GM12872 (cell line): ENCODE measurements at regions not wholly inside any gene's neighbourhood (a gene's known extent, or its start where the extent isn't known, plus 50 kb on each side); places are given as distances from the start of the nearest gene placed in this dataset.

Experiments
- CTCF ChIP-seq: IDR thresholded peaks from 3 replicates; pipeline ENCODE4 v1.5.1; 2011; ENCODE audit warnings: low read depth, mild to moderate bottlenecking, low read length, moderate library complexity; ENCODE audit not compliant: insufficient read depth

- TF ChIP-seq CTCF, result no peak
Observed at GRCh38 chr2:33712674-33713073, 113.6 kb upstream of the FAM98A start.

DNA sequence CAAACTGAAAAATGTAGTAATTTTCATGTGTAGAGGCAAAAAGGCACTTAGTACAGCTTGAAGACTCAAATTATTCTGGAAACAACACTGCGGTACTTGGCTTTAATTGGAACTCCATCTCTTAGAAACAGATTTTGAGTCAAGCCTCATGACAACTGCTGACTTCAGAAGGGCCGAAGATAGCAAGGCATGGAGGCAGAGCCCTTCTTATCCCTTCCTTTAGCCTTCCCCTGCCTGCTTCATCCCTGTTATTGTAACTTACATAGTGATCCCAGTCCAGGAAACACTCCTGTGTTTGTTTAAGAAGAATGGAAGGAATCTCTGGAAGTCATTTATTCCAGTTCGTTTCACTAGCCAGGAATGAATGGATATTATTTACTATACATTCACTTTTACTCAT lies 110.9 kb upstream of the FAM98A start:
- TF ChIP-seq CTCF, result no peak

- TF ChIP-seq CTCF, result no peak
Observed at GRCh38 chr2:33707312-33707711, 108.2 kb upstream of the FAM98A start.

- no peak for TF ChIP-seq CTCF
Observed at GRCh38 chr2:33706410-33706809, 107.3 kb upstream of the FAM98A start.

DNA sequence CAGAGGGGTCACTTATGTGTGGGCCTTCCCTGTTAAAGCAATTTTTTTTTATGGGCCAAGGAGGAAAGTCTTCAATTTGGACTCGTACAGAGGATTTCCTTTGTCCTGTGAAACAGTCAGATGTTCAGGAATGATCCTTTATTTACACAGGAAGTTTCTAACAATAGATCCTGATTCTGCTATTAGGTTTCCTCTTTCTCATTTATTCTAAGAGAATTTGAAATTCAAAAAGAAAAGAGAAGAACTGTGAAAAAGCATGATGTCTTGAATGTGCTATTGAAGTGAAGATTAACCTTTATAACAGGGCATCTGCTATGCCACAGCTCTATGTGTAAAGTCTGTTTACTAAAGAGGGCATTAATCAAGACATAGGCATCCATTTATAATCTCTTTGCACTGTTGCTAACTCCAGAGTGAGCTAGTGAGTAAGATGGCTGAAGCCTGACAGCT lies 105.3 kb upstream of the FAM98A start:
- TF ChIP-seq CTCF, result no peak

- TF ChIP-seq CTCF, result no peak
Observed at GRCh38 chr2:33696234-33696633, 97.1 kb upstream of the FAM98A start.

DNA sequence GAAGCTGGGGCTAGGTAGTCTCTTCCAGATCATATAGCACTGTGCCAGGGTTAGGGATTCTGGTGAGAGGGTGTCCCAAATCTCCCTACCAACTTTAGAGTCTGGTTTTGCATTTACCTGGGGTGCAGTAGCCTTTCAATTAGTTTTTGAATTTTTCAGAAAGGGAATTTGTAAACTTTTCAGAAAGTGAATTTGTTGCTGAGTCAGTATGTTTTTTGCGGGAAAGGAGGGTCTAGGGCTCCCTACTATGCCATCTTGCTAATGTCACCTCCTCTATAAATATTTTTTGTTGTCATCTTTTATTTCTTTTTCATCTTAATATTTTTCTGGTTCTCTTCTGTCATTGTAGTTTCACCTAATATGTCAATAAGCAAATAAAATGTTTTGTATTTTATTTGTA lies 95.8 kb upstream of the FAM98A start:
- no peak for TF ChIP-seq CTCF

DNA sequence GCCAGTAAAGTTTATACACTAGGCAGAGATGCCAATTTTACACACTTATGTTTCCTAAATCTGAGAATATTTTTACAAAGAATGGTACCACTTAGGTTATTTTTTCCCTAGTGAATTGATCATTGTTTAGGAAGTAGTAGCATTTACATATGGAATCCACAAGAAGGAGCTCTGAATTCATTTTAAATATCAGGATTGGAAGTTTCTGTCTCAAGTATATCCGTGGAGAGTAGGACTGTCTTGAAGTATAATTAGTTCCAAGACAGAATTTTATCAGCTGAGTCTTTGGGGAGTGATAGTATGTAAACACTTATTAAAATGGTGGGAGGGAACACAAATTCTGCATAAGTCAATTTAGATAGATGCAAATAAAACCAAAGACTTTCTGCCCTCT lies 82.3 kb upstream of the FAM98A start:
- no peak for TF ChIP-seq CTCF
